HAP-1 (cell line): ENCODE measurements at regions not wholly inside any gene's neighbourhood (a gene's known extent, or its start where the extent isn't known, plus 50 kb on each side); places are given as distances from the start of the nearest gene placed in this dataset.
"Not testable (repeated sequence)": the region's sequence is repeated elsewhere in the genome, so short reads cannot be mapped to it uniquely, and the experiment has no call there.

Source experiments
- DNase-seq, 2 experiments: peaks; one replicate each; pipeline ENCODE4 v3.0.0-alpha.2; 2016 to 2020; ENCODE audit warnings: low spot score in 2 of 2
- H3K27me3 ChIP-seq: fragments of 250-450 bp; sonication (Bioruptor Pico); 2 replicates; pipeline ENCODE4 v1.5.1; 2020; ENCODE audit warnings: low read depth, mild to moderate bottlenecking, moderate library complexity
- H3K36me3 ChIP-seq: fragments of 250-450 bp; sonication (Bioruptor Pico); replicated peaks from 2 replicates; pipeline ENCODE4 v1.5.1; 2020; ENCODE audit warnings: mild to moderate bottlenecking
- H3K4me1 ChIP-seq: fragments of 250-450 bp; sonication (Bioruptor Pico); 2 replicates; pipeline ENCODE4 v1.5.1; 2020; ENCODE audit warnings: mild to moderate bottlenecking
- H3K4me3 ChIP-seq: fragments of 250-450 bp; sonication (Bioruptor Pico); 2 replicates; pipeline ENCODE4 v1.5.1; 2020; ENCODE audit warnings: mild to moderate bottlenecking, moderate library complexity
- H3K9me3 ChIP-seq: fragments of 250-450 bp; sonication (Bioruptor Pico); 2 replicates; pipeline ENCODE4 v1.5.1; 2020; ENCODE audit warnings: mild to moderate bottlenecking, moderate library complexity
- in situ Hi-C: fragments of 300-500 bp; cut with MboI; formaldehyde crosslinking; loops from 3 replicates; pipeline ENCODE4 v1.14.3; 2020; ENCODE audit warnings: low sequenced_read_pairs, inconsistent platforms, mixed read lengths

DNA sequence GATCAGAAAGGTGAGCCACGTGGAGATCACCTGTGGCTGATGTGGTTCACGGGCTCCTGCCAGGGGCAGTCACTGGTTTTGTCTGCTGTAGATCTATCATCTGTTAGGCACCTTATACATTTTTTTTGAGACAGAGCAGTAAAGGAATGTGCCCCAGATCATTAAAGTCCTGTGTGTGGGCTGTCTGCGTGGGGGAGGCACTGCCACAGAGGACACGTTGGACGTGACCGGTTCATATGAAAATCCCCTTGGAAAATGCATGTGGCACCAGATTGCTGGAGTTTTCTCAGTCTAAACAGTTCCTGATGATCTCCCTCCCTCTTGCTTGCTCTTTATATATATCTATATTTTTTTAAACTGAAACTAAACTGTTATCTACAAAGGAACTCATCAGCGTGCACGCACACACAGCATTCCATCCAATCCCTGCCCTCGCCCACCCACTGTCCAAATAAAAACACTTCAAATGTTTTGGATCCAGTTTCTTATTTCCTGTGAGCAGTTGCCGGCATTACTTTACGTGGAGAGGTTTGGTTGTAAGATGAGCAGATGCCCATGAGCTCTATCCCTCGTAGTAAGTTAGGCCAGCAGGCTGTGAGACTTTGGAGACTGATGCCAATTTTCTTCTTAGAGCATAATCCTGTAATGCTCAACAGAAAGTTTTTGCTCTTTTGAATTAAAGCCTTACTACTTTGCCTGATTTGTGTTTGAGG is 161.6 kb upstream of the EXOC2 start:
- DNase-seq: no peak
- no peaks in the 10 kb centered on the region for H3K9me3 ChIP-seq
- no peaks in the 10 kb centered on the region for H3K4me1 ChIP-seq
- in situ Hi-C loops: no loop called here
- no peaks in the 10 kb centered on the region for H3K36me3 ChIP-seq
- no peaks in the 10 kb centered on the region for H3K27me3 ChIP-seq
- H3K4me3 ChIP-seq: no peak overlapping the region

GRCh38 chr6:852216-852615 is 159.3 kb upstream of the EXOC2 start:
- H3K4me1 ChIP-seq, H3K36me3 ChIP-seq, in situ Hi-C loops, H3K27me3 ChIP-seq, DNase-seq, H3K4me3 ChIP-seq, H3K9me3 ChIP-seq: not testable (repeated sequence)

DNA sequence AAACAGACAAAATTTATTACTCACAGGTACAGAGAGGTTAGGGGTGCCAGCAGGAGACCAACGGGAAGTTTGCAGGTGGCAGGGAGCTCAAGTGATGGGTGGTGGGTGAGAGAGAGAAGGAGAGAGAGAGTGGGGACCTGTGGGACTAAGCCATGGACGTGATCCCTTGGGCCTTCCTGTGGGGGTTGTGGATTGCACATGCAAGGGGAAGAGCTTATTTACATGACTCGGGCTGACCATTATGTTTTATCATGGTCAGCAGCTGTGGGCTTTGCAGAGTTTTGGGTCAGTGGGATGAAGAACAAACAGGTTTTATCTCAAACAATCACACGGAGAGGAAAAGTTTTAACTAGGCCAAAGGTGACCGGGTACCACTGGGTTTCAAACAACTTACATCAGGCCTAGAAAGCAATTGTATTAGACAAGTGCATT is 156.2 kb upstream of the EXOC2 start:
- Histone ChIP-seq H3K9me3 (no peaks in the 10 kb centered on the region), H3K4me1 (no peaks in the 10 kb centered on the region), H3K4me3 (no peak overlapping the region), H3K27me3 (no peaks in the 10 kb centered on the region), H3K36me3 (no peaks in the 10 kb centered on the region)
- DNase-seq: no peak
- in situ Hi-C loops: no loop called here

- in situ Hi-C loops: no loop called here
- Histone ChIP-seq H3K4me1 (no peaks in the 10 kb centered on the region), H3K4me3 (no peak overlapping the region), H3K9me3 (no peaks in the 10 kb centered on the region), H3K36me3 (no peaks in the 10 kb centered on the region), H3K27me3 (0 out of 2 replicates have a peak, but pooled peaks cover 3% of the 10 kb centered on the region)
- no peak for DNase-seq
These were observed 152.6 kb upstream of the EXOC2 start for GRCh38 chr6:845566-845965.

DNA sequence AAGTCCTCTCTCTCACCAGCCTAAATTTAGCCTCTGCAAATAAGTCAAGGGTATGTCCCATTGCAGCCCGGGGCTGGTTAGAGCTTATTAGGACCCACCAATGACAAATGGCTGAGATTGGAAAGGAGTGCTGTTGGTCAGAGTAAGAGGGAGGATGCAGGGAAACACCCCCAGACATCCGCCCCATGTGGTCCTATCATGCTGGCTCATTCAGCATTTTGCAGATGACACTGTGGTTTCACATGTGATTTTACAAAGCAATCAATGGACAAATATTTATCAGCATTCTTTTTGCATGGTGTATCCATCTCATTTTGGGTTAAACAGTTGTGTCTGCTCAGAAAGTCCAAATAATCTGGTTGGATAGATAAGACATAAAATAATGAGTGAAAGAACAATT is 152.2 kb upstream of the EXOC2 start:
- in situ Hi-C loops: no loop called here
- Histone ChIP-seq H3K27me3 (peaks cover 6% of the 10 kb centered on the region; the same call in 1 of the 2 replicates), H3K9me3 (no peaks in the 10 kb centered on the region)

GRCh38 chr6:842141-842540 is 149.2 kb upstream of the EXOC2 start:
- H3K4me1 ChIP-seq: no peaks in the 10 kb centered on the region
- no peak overlapping the region for H3K4me3 ChIP-seq
- H3K27me3 ChIP-seq: peaks cover 8% of the 10 kb centered on the region; the same call in 1 of the 2 replicates
- in situ Hi-C loops: no loop called here
- H3K36me3 ChIP-seq: no peaks in the 10 kb centered on the region
- DNase-seq: no peak
- H3K9me3 ChIP-seq: no peaks in the 10 kb centered on the region

More for the DNA sequence above, 152.2 kb upstream of the EXOC2 start:
- no peak for DNase-seq
- Histone ChIP-seq H3K36me3 (no peaks in the 10 kb centered on the region), H3K4me1 (no peaks in the 10 kb centered on the region), H3K4me3 (no peak overlapping the region)

GRCh38 chr6:841569-841968 is 148.6 kb upstream of the EXOC2 start:
- H3K36me3 ChIP-seq: no peaks in the 10 kb centered on the region
- in situ Hi-C loops: no loop called here
- no peak overlapping the region for H3K4me3 ChIP-seq

GRCh38 chr6:839201-839600 is 146.3 kb upstream of the EXOC2 start:
- Histone ChIP-seq H3K4me3 (no peak overlapping the region), H3K4me1 (no peaks in the 10 kb centered on the region), H3K36me3 (no peaks in the 10 kb centered on the region), H3K27me3 (peaks cover 8% of the 10 kb centered on the region; the same call in 1 of the 2 replicates), H3K9me3 (no peaks in the 10 kb centered on the region)
- in situ Hi-C loops: no loop called here
- no peak for DNase-seq

More at GRCh38 chr6:841569-841968, 148.6 kb upstream of the EXOC2 start:
- Histone ChIP-seq H3K9me3 (no peaks in the 10 kb centered on the region), H3K4me1 (no peaks in the 10 kb centered on the region), H3K27me3 (peaks cover 8% of the 10 kb centered on the region; the same call in 1 of the 2 replicates)
- DNase-seq: no peak

- Histone ChIP-seq H3K27me3 (peaks cover 8% of the 10 kb centered on the region; the same call in 1 of the 2 replicates), H3K9me3 (no peaks in the 10 kb centered on the region), H3K4me1 (no peaks in the 10 kb centered on the region), H3K4me3 (no peak overlapping the region), H3K36me3 (no peaks in the 10 kb centered on the region)
- DNase-seq: no peak
- in situ Hi-C loops: no loop called here
These were observed 144.4 kb upstream of the EXOC2 start for GRCh38 chr6:837380-837779.

- no peaks in the 10 kb centered on the region for H3K36me3 ChIP-seq
- H3K4me3 ChIP-seq: no peak overlapping the region
- no peaks in the 10 kb centered on the region for H3K4me1 ChIP-seq
- no peaks in the 10 kb centered on the region for H3K9me3 ChIP-seq
- in situ Hi-C loops: no loop called here
- DNase-seq: no peak
- H3K27me3 ChIP-seq: peaks cover 8% of the 10 kb centered on the region; the same call in 1 of the 2 replicates
These were observed 143.4 kb upstream of the EXOC2 start for GRCh38 chr6:836276-836853.

GRCh38 chr6:835476-836160 is 142.7 kb upstream of the EXOC2 start:
- no peak for DNase-seq
- Histone ChIP-seq H3K4me3 (no peak overlapping the region), H3K27me3 (peaks cover 4% of the 10 kb centered on the region; the same call in 1 of the 2 replicates), H3K4me1 (no peaks in the 10 kb centered on the region), H3K36me3 (no peaks in the 10 kb centered on the region), H3K9me3 (no peaks in the 10 kb centered on the region)
- in situ Hi-C loops: no loop called here

- no peak for DNase-seq
- Histone ChIP-seq H3K36me3 (no peaks in the 10 kb centered on the region), H3K9me3 (no peaks in the 10 kb centered on the region), H3K4me1 (no peaks in the 10 kb centered on the region), H3K27me3 (no peaks in the 10 kb centered on the region), H3K4me3 (no peak overlapping the region)
- in situ Hi-C loops: no loop called here
These were observed 141.9 kb upstream of the EXOC2 start for GRCh38 chr6:834866-835265.

GRCh38 chr6:834190-834589 is 141.3 kb upstream of the EXOC2 start:
- no peak for DNase-seq
- Histone ChIP-seq H3K9me3 (no peaks in the 10 kb centered on the region), H3K27me3 (no peaks in the 10 kb centered on the region), H3K4me1 (no peaks in the 10 kb centered on the region), H3K4me3 (no peak overlapping the region), H3K36me3 (no peaks in the 10 kb centered on the region)
- in situ Hi-C loops: no loop called here

- H3K9me3 ChIP-seq, H3K4me1 ChIP-seq, in situ Hi-C loops, H3K27me3 ChIP-seq, DNase-seq, H3K4me3 ChIP-seq, H3K36me3 ChIP-seq: not testable (repeated sequence)
These were observed 139.9 kb upstream of the EXOC2 start for GRCh38 chr6:832804-833203.
